ENCODE measurements at regions not wholly inside any gene's neighbourhood (a gene's known extent, or its start where the extent isn't known, plus 50 kb on each side); places are given as distances from the start of the nearest gene placed in this dataset.

- Histone ChIP-seq H3K9me3 (no peaks in the 10 kb centered on the region), H3K4me3 (no peak overlapping the region), H3K4me1 (no peaks in the 10 kb centered on the region), H3K27ac (no peak overlapping the region), H3K4me2 (no peak overlapping the region)
- 56% methylated on average over 9 of the region's 9 CpGs for WGBS (ENCODE audit: missing lambda C conversion rate)
- POLR2A ChIA-PET, result no interaction called here
- FAIRE-seq, result no peak
- ATAC-seq, result no peak
- DNase-seq (ENCODE audit: low read depth in 1 of 2, low spot score in 1 of 2), result no peak
- TF ChIP-seq NFE2L2 (conservative IDR thresholded peaks at IDR 0.05; ENCODE audit: low read length) (no peak), SMC3 (IDR thresholded peaks at IDR 0.05) (no peak), CBX2 (IDR thresholded peaks at IDR 0.05; ENCODE audit: borderline replicate concordance, low read depth) (no peak), CHD2 (IDR thresholded peaks at IDR 0.05; ENCODE audit: low read length, partially characterized antibody) (no peak), CTCF (IDR thresholded peaks at IDR 0.05) (no peak), NPAS2 (CRISPR knock-in tag; IDR thresholded peaks at IDR 0.05; ENCODE audit: borderline replicate concordance) (no peak), PHF8 (IDR thresholded peaks at IDR 0.05; ENCODE audit: borderline replicate concordance, low read depth) (no peak), ZNF302 (CRISPR knock-in tag; IDR thresholded peaks at IDR 0.05) (no peak), MAX (IDR thresholded peaks at IDR 0.05) (no peak), EHMT2 (IDR thresholded peaks at IDR 0.05; ENCODE audit: low read depth) (no peak)
- CTCF ChIA-PET, result no interaction called here
Observed at GRCh38 chr12:14187966-14188365, 177.5 kb upstream of the ATF7IP start.

GRCh38 chr12:14188744-14189143, 176.7 kb upstream of the ATF7IP start:
- DNase-seq (ENCODE audit: low read depth in 1 of 2, low spot score in 1 of 2) (no peak), FAIRE-seq (no peak), ATAC-seq (no peak)
- Histone ChIP-seq H3K27ac (no peak overlapping the region), H3K4me1 (no peaks in the 10 kb centered on the region), H3K4me2 (no peak overlapping the region), H3K4me3 (no peak overlapping the region), H3K9me3 (no peaks in the 10 kb centered on the region)
- WGBS (ENCODE audit: missing lambda C conversion rate), result 11% methylated on average over 2 of the region's 2 CpGs
- ChIA-PET CTCF (no interaction called here), POLR2A (no interaction called here)
- no peak for TF ChIP-seq HES2 (IDR thresholded peaks at IDR 0.05)
- TF ChIP-seq JUN (IDR thresholded peaks at IDR 0.05), result no peak
- no peak for TF ChIP-seq ZNF302 (CRISPR knock-in tag; IDR thresholded peaks at IDR 0.05)
- TF ChIP-seq HOXB13 (CRISPR knock-in tag; IDR thresholded peaks at IDR 0.05; ENCODE audit: low read depth), result no peak
- no peak for TF ChIP-seq TP53 (CRISPR knock-in tag; IDR thresholded peaks at IDR 0.05)
- TF ChIP-seq RCOR1 (IDR thresholded peaks at IDR 0.05; ENCODE audit: low read depth, low read length), result no peak
- TF ChIP-seq EP300 (IDR thresholded peaks at IDR 0.05), result no peak
- TF ChIP-seq CTCF (IDR thresholded peaks at IDR 0.05), result no peak
- TF ChIP-seq NFE2L2 (conservative IDR thresholded peaks at IDR 0.05; ENCODE audit: low read length), result no peak
- no peak for TF ChIP-seq BCL3 (IDR thresholded peaks at IDR 0.05)
- TF ChIP-seq PBX3 (IDR thresholded peaks at IDR 0.05), result no peak
- no peak for TF ChIP-seq SMC3 (IDR thresholded peaks at IDR 0.05)
